Jurkat, Clone E6-1 (cell line): ENCODE measurements at regions not wholly inside any gene's neighbourhood (a gene's known extent, or its start where the extent isn't known, plus 50 kb on each side); places are given as distances from the start of the nearest gene placed in this dataset.

Experiments used
- DNase-seq: peaks from one replicate; pipeline ENCODE4 v3.0.0-alpha.2; 2011; ENCODE audit warnings: low read depth, low spot score
- H3K4me3 ChIP-seq: 2 replicates; pipeline ENCODE4 v1.5.1; 2011; ENCODE audit warnings: mild to moderate bottlenecking, low read length, control low read depth, moderate library complexity

GRCh38 chr2:12824778-12825379 lies 108.1 kb downstream of the TRIB2 start:
- H3K4me3 ChIP-seq: no peak overlapping the region
- no peak for DNase-seq

GRCh38 chr2:12826781-12827180 lies 110.0 kb downstream of the TRIB2 start:
- H3K4me3 ChIP-seq: no peak overlapping the region
- no peak for DNase-seq

- DNase-seq: no peak
- H3K4me3 ChIP-seq: no peak overlapping the region
Observed at GRCh38 chr2:12827721-12828120, 111.0 kb downstream of the TRIB2 start.

GRCh38 chr2:12828980-12829379 lies 112.2 kb downstream of the TRIB2 start:
- DNase-seq: no peak

GRCh38 chr2:12831016-12831415 lies 114.3 kb downstream of the TRIB2 start:
- no peak for DNase-seq
- H3K4me3 ChIP-seq: no peak overlapping the region

More at GRCh38 chr2:12828980-12829379, 112.2 kb downstream of the TRIB2 start:
- no peak overlapping the region for H3K4me3 ChIP-seq

GRCh38 chr2:12834239-12834638 lies 117.5 kb downstream of the TRIB2 start:
- H3K4me3 ChIP-seq: no peak overlapping the region
- DNase-seq: no peak

- DNase-seq: no peak
- no peak overlapping the region for H3K4me3 ChIP-seq
Observed at GRCh38 chr2:12835733-12836132, 119.0 kb downstream of the TRIB2 start.

GRCh38 chr2:12839339-12839738 lies 122.6 kb downstream of the TRIB2 start:
- H3K4me3 ChIP-seq: no peak overlapping the region
- DNase-seq: no peak

GRCh38 chr2:12841021-12841420 lies 124.3 kb downstream of the TRIB2 start:
- no peak for DNase-seq
- no peak overlapping the region for H3K4me3 ChIP-seq

- no peak overlapping the region for H3K4me3 ChIP-seq
- DNase-seq: no peak
Observed at GRCh38 chr2:12842917-12843316, 126.2 kb downstream of the TRIB2 start.

GRCh38 chr2:12844511-12844910 lies 127.8 kb downstream of the TRIB2 start:
- H3K4me3 ChIP-seq: no peak overlapping the region
- DNase-seq: no peak

- DNase-seq: no peak
- no peak overlapping the region for H3K4me3 ChIP-seq
Observed at GRCh38 chr2:12847694-12848575, 131.2 kb downstream of the TRIB2 start.

- DNase-seq: no peak
- no peak overlapping the region for H3K4me3 ChIP-seq
Observed at GRCh38 chr2:12852135-12852534, 135.4 kb downstream of the TRIB2 start.

GRCh38 chr2:12854001-12854530 lies 137.3 kb downstream of the TRIB2 start:
- DNase-seq: no peak

GRCh38 chr2:12855508-12855907 lies 138.8 kb downstream of the TRIB2 start:
- no peak for DNase-seq

More at GRCh38 chr2:12854001-12854530, 137.3 kb downstream of the TRIB2 start:
- no peak overlapping the region for H3K4me3 ChIP-seq

GRCh38 chr2:12856934-12857601 lies 140.3 kb downstream of the TRIB2 start:
- H3K4me3 ChIP-seq: no peak overlapping the region
- peak; percentile 94 for DNase-seq

More at GRCh38 chr2:12855508-12855907, 138.8 kb downstream of the TRIB2 start:
- no peak overlapping the region for H3K4me3 ChIP-seq

GRCh38 chr2:12857891-12858290 lies 141.2 kb downstream of the TRIB2 start:
- no peak overlapping the region for H3K4me3 ChIP-seq
- no peak for DNase-seq

- DNase-seq: no peak
- no peak overlapping the region for H3K4me3 ChIP-seq
Observed at GRCh38 chr2:12858786-12859185, 142.1 kb downstream of the TRIB2 start.

GRCh38 chr2:12861344-12861930 lies 144.7 kb downstream of the TRIB2 start:
- no peak for DNase-seq
- H3K4me3 ChIP-seq: no peak overlapping the region
